NCI-H460 (cell line): ENCODE measurements at regions not wholly inside any gene's neighbourhood (a gene's known extent, or its start where the extent isn't known, plus 50 kb on each side); places are given as distances from the start of the nearest gene placed in this dataset.

ENCODE experiments used
- DNase-seq: peaks from one replicate; pipeline ENCODE4 v3.0.0-alpha.2; 2016; ENCODE audit warnings: low read depth; ENCODE audit errors: extremely low read depth

- DNase-seq: no peak
These were observed 1068.2 kb upstream of the AMELY start for GRCh38 chrY:7979770-7980169.

- no peak for DNase-seq
These were observed 1065.7 kb upstream of the AMELY start for GRCh38 chrY:7977301-7977700.

- DNase-seq: no peak
These were observed 1056.7 kb upstream of the AMELY start for GRCh38 chrY:7968293-7968692.

GRCh38 chrY:7966916-7967315, 1055.4 kb upstream of the AMELY start:
- no peak for DNase-seq

GRCh38 chrY:7963393-7963792, 1051.8 kb upstream of the AMELY start:
- no peak for DNase-seq

- DNase-seq: no peak
These were observed 1050.8 kb upstream of the AMELY start for GRCh38 chrY:7962350-7962749.

- DNase-seq: no peak
These were observed 1050.3 kb upstream of the AMELY start for GRCh38 chrY:7961811-7962210.

- DNase-seq: no peak
These were observed 1046.2 kb upstream of the AMELY start for GRCh38 chrY:7957773-7958172.

GRCh38 chrY:7951187-7951852, 1039.8 kb upstream of the AMELY start:
- no peak for DNase-seq

- no peak for DNase-seq
These were observed 1032.6 kb upstream of the AMELY start for GRCh38 chrY:7944135-7944534.

- DNase-seq: no peak
These were observed 1031.2 kb upstream of the AMELY start for GRCh38 chrY:7942711-7943110.

GRCh38 chrY:7941856-7942255, 1030.3 kb upstream of the AMELY start:
- no peak for DNase-seq

GRCh38 chrY:7938982-7939718, 1027.6 kb upstream of the AMELY start:
- no peak for DNase-seq

- no peak for DNase-seq
These were observed 1025.3 kb upstream of the AMELY start for GRCh38 chrY:7936831-7937230.

- DNase-seq: no peak
These were observed 1024.5 kb upstream of the AMELY start for GRCh38 chrY:7936046-7936445.

- no peak for DNase-seq
These were observed 1024.1 kb upstream of the AMELY start for GRCh38 chrY:7935606-7936005.

GRCh38 chrY:7932424-7932823, 1020.9 kb upstream of the AMELY start:
- DNase-seq: no peak

GRCh38 chrY:7929866-7930265, 1018.3 kb upstream of the AMELY start:
- DNase-seq: no peak

- no peak for DNase-seq
These were observed 1012.5 kb upstream of the AMELY start for GRCh38 chrY:7924059-7924458.

- no peak for DNase-seq
These were observed 1012.0 kb upstream of the AMELY start for GRCh38 chrY:7923476-7924017.

GRCh38 chrY:7920382-7920781, 1008.8 kb upstream of the AMELY start:
- DNase-seq: no peak

- no peak for DNase-seq
These were observed 977.0 kb upstream of the AMELY start for GRCh38 chrY:7888506-7888905.
